ENCODE measurements at regions not wholly inside any gene's neighbourhood (a gene's known extent, or its start where the extent isn't known, plus 50 kb on each side); places are given as distances from the start of the nearest gene placed in this dataset.

DNA sequence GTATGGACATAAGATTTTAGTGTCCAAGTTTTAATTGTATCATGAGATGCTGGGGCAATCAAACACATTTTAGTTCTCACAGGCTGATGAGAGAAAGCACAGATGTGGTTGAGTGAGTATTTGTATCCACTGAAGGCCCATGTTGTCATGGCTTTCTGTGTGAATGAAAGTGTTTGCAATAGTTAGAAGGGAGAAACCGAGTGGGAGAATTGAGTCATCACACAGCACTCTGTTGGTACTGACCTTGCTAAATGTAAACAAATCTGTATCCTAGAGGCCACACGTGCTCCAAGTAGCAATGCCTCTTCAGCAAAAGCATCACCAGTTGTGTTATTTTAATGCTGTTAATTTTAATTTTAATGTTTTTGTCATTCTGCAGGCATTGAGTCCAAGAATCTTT, 121.2 kb downstream of the EMX2 start:
- no peak for TF ChIP-seq POLR2AphosphoS5 (IDR thresholded peaks at IDR 0.05; ENCODE audit: low read length)
- peak; percentile 90; the same call in 1 of the 2 replicates for TF ChIP-seq BACH1 (IDR thresholded peaks at IDR 0.05; ENCODE audit: borderline replicate concordance)
- no peak for TF ChIP-seq EZH2 (IDR thresholded peaks at IDR 0.05; ENCODE audit: borderline replicate concordance, control insufficient read depth, low read depth, low read length)
- TF ChIP-seq, protein P1, sequence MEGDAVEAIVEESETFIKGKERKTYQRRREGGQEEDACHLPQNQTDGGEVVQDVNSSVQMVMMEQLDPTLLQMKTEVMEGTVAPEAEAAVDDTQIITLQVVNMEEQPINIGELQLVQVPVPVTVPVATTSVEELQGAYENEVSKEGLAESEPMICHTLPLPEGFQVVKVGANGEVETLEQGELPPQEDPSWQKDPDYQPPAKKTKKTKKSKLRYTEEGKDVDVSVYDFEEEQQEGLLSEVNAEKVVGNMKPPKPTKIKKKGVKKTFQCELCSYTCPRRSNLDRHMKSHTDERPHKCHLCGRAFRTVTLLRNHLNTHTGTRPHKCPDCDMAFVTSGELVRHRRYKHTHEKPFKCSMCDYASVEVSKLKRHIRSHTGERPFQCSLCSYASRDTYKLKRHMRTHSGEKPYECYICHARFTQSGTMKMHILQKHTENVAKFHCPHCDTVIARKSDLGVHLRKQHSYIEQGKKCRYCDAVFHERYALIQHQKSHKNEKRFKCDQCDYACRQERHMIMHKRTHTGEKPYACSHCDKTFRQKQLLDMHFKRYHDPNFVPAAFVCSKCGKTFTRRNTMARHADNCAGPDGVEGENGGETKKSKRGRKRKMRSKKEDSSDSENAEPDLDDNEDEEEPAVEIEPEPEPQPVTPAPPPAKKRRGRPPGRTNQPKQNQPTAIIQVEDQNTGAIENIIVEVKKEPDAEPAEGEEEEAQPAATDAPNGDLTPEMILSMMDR (IDR thresholded peaks at IDR 0.05 in 2 of 3, conservative IDR thresholded peaks at IDR 0.05 in 1 of 3; ENCODE audit: control insufficient read depth in 2 of 3, extremely low read depth in 1 of 3, insufficient read depth in 1 of 3, low read depth in 3 of 3, low read length in 3 of 3): no peak
- no peak for TF ChIP-seq ZZZ3 (IDR thresholded peaks at IDR 0.05; ENCODE audit: control insufficient read depth, insufficient read length, low read depth)
- TF ChIP-seq MTA3 (IDR thresholded peaks at IDR 0.05; ENCODE audit: borderline replicate concordance, low read length): no peak
- TF ChIP-seq YY1 (IDR thresholded peaks at IDR 0.05; ENCODE audit: low read depth, low read length): no peak; the same call in 1 of the 2 replicates
- no peak for TF ChIP-seq POLR2A (IDR thresholded peaks at IDR 0.05; ENCODE audit: low read depth, low read length)
- peak; percentile 95 to 96 for TF ChIP-seq BHLHE40 (IDR thresholded peaks at IDR 0.05; ENCODE audit: borderline replicate concordance in 1 of 2, low read depth in 2 of 2, low read length in 1 of 2)
- no peak for TF ChIP-seq EGR1 (IDR thresholded peaks at IDR 0.05; ENCODE audit: borderline replicate concordance in 1 of 2, low read depth in 2 of 2, low read length in 2 of 2)
- no peak for TF ChIP-seq GABPA (IDR thresholded peaks at IDR 0.05; ENCODE audit: low read depth)
- no peak for TF ChIP-seq ZSCAN29 (IDR thresholded peaks at IDR 0.05)
- TF ChIP-seq DPF2 (IDR thresholded peaks at IDR 0.05): peak; percentile 74; the same call in 1 of the 2 replicates

Data from GM12878 (cell line).